ENCODE measurements at regions not wholly inside any gene's neighbourhood (a gene's known extent, or its start where the extent isn't known, plus 50 kb on each side); places are given as distances from the start of the nearest gene placed in this dataset.

GRCh38 chr3:94673876-94674275 lies 611.0 kb downstream of the NSUN3 start (continued):
- no peak for TF ChIP-seq ZNF586 (CRISPR knock-in tag; conservative IDR thresholded peaks at IDR 0.05)
- no peak for TF ChIP-seq ZNF639 (CRISPR knock-in tag; conservative IDR thresholded peaks at IDR 0.05 in 1 of 2, IDR thresholded peaks at IDR 0.05 in 1 of 2)
- no peak for TF ChIP-seq ZNF263 (CRISPR knock-in tag; IDR thresholded peaks at IDR 0.05; ENCODE audit: borderline replicate concordance)
- no peak for TF ChIP-seq NR2C1 (IDR thresholded peaks at IDR 0.05)
- TF ChIP-seq NR2C1 (tag; IDR thresholded peaks at IDR 0.05): no peak
- no peak for TF ChIP-seq SREBF1 (IDR thresholded peaks at IDR 0.05; ENCODE audit: borderline replicate concordance, low read depth, low read length)

- in situ Hi-C loops (cut with MboI): no loop called here
- H3K36me3 ChIP-seq (ENCODE audit: control insufficient read depth, insufficient read depth, low read length): no peaks in the 10 kb centered on the region
- no TSS peak for BruUV-seq (replicated peaks)
- TF ChIP-seq FOXK1 (CRISPR knock-in tag; IDR thresholded peaks at IDR 0.05; ENCODE audit: borderline replicate concordance) (no peak), TRIM28 (IDR thresholded peaks at IDR 0.05) (no peak), SRSF3 (IDR thresholded peaks at IDR 0.05; ENCODE audit: insufficient read depth, low read length) (no peak), CHAMP1 (IDR thresholded peaks at IDR 0.05) (no peak), GTF3C2 (IDR thresholded peaks at IDR 0.05; ENCODE audit: borderline replicate concordance, extremely low read depth, insufficient read length) (no peak), ZNF384 (IDR thresholded peaks at IDR 0.05; ENCODE audit: low read depth, low read length) (no peak), ATF1 (CRISPR knock-in tag; IDR thresholded peaks at IDR 0.05) (no peak), ATF1 (tag; IDR thresholded peaks at IDR 0.05) (no peak), ZNF449 (CRISPR knock-in tag; IDR thresholded peaks at IDR 0.05) (no peak)
Observed at GRCh38 chr3:94686208-94686607, 623.3 kb downstream of the NSUN3 start.

More at GRCh38 chr3:94686208-94686607, 623.3 kb downstream of the NSUN3 start:
- Histone ChIP-seq H3K27me3 (ENCODE audit: control insufficient read depth in 2 of 2, insufficient read depth in 2 of 2, low read length in 2 of 2) (no peaks in the 10 kb centered on the region), H4K20me1 (replicated peaks; ENCODE audit: control insufficient read depth, insufficient read depth, low read length) (no peaks in the 10 kb centered on the region), H3K9me3 (replicated peaks; ENCODE audit: control insufficient read depth, insufficient read depth, low read depth, low read length) (no peaks in the 10 kb centered on the region), H3K4me1 (replicated peaks in 1 of 2; ENCODE audit: control insufficient read depth in 2 of 2, insufficient read depth in 2 of 2, low read length in 2 of 2) (no peaks in the 10 kb centered on the region), H3K4me3 (no peak overlapping the region), H3K79me2 (ENCODE audit: control insufficient read depth, insufficient read depth, low read length) (no peaks in the 10 kb centered on the region), H3K27ac (ENCODE audit: extremely low read depth, low read depth, low read length) (no peak overlapping the region), H3K4me2 (ENCODE audit: insufficient read depth, low read length) (no peak overlapping the region), H3K9ac (ENCODE audit: insufficient read depth in 1 of 2, low read depth in 2 of 2, low read length in 2 of 2) (no peak overlapping the region), H3K9me1 (ENCODE audit: control insufficient read depth, insufficient read depth, low read length) (no peaks in the 10 kb centered on the region), H2AFZ (ENCODE audit: low read depth, low read length) (no peak overlapping the region)
- no peak for DNase-seq (ENCODE audit: extremely low read depth in 1 of 4, low spot score in 3 of 4)
- WGBS (ENCODE audit: insufficient coverage, low coverage, missing lambda C conversion rate): 0% methylated on average over 1 of the region's 1 CpG
- ChIA-PET CTCF (ENCODE audit: low intra/inter-chr PET ratio) (no interaction called here), POLR2A (no interaction called here)
- no peak for FAIRE-seq
- ATAC-seq: no peak
- intact Hi-C loops (cut with micrococcal nuclease): no loop called here

Data from K562 (cell line).